Muscle of arm (tissue), 1 donor: ENCODE measurements at regions not wholly inside any gene's neighbourhood (a gene's known extent, or its start where the extent isn't known, plus 50 kb on each side); places are given as distances from the start of the nearest gene placed in this dataset.
A peak's percentile ranks its signal among the peaks of the same experiment; 100 is the strongest.

ENCODE experiments used
- DNase-seq: peaks from one replicate; pipeline ENCODE4 v3.0.0-alpha.2; 2013

DNA sequence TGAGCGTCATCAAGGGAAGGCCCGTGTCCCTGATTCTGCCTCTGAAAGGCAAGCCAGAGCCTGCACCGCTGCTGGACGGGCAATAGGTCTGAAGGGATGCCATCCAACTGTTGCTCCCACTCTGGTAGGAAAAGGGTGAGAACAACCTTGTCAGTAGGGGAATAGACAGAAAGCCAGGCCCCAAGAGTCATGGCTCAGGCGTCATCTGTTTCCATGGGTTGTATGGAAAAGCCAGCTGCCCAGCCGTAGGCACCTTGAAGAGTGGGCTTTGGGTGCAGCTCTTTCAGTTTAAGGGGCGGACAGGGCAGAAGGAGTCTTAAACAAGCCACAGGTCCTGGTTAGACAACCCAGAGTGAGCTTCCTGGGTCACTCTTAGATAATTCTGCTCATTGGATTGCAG is 66.5 kb downstream of the RNF6 start:
- DNase-seq = no peak

DNA sequence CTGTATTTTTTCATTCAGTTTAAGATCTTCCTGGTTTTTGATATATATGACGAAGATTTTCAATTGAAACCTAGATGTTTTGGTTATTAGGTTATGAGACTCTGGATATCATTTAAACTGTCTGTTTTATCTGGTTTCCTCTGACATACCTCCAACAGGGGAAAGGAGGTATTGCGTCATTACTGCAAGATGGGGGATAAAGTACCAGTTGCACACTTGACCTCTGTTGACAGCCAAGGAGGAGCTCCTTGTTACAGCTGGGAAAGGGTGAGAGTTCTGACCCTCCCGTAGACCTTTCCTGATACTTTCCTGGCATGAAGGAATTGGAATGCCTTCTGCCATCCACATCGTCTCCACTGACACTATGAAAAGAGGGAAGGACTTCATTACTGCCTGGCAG is 82.0 kb upstream of the SHISA2 start:
- no peak for DNase-seq

DNA sequence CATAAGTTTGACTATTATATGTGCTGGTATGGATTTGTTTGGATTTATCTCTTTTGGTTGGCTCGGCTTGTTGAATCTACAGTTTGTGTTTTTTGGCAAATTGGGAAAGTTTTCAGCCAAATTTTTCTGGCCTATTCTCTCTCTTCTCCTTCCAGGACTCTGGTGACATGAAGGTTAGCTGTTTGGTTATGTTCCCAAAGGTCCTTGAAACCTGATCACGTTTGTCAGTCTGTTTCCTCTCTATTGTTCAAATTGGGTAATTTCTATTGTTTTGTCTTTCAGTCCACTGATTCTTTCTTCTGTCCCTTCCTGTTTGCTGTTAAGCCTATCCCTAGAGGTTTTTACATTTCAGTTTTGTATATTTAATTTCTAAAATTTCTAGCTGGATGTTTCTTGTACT is 81.5 kb upstream of the SHISA2 start:
- peak; percentile 10 for DNase-seq

DNA sequence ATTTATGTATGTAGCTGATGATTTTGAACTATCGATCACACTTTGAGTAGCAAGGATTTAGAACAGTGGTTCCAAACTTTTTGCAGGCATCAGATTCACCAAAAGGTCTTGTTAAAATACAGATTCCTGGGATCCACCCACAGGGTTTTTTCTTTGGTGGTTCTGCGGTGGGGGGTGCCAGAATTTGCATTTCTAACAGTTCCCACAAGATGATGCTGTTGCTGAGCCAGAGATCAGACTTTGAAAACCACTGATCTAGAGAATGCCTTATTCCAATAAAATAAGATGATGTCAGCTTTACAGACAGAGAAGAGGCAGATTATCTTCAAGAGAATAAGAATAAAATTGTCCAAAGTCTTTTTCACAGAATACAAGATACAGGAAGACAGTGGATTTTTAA is 80.9 kb upstream of the SHISA2 start:
- DNase-seq = peak; percentile 56

DNA sequence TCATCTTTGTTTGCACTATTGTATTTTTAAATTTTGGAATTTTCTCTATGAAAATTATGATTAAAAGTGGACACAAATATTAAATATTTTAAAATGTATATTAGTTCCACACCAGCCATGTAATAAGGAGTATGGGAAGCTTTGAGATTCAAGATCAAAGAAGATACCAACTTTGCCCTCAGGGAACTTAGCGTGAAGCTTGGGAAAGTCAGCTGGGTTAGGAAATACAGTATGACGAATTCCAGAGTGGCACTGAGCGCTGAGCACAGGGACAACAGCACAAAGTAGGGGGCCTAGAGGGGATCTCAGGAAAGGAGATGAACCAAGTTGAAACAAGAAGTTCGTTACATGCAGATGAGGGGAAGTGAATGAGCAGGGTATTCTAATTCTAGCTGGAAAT is 76.9 kb upstream of the SHISA2 start:
- no peak for DNase-seq

DNA sequence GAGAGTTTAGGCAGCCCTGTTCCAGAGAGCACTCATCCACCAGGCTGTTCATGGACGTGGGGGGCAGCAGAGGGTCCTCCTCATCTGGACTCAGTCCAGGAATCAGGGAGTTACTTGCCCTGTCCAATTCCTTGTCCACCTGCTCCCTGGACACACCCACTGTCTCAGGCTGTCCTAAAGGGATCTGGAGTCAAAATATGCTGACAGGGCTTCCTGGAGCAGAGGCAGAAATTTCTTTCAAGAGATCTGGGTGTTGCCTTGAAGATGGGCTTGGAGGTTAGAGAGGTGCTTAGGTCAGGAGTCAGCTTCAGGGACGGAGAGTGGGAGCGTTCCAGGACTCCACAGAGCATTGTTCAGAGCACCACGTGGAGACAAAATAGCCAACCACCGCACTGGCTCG is 65.8 kb upstream of the SHISA2 start:
- DNase-seq = no peak

DNA sequence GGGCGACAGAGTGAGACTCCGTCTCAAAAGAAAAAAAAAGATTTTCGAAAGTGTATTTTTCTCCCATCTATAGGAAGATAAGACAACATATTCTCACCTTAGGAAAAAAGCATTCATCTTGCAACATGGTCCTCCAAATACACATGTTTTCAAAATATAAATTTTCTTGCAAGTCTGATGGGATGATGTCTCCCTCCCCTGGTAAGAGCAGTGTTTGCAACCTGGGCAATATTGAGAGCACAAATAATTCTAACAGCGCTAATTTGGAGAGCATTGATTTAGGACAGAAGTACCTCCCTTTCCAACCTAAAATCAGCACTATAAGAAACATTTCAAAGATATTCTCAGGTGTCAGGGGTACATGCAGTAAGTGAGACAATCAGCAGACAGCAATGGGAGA is 61.0 kb upstream of the SHISA2 start:
- DNase-seq = no peak

DNA sequence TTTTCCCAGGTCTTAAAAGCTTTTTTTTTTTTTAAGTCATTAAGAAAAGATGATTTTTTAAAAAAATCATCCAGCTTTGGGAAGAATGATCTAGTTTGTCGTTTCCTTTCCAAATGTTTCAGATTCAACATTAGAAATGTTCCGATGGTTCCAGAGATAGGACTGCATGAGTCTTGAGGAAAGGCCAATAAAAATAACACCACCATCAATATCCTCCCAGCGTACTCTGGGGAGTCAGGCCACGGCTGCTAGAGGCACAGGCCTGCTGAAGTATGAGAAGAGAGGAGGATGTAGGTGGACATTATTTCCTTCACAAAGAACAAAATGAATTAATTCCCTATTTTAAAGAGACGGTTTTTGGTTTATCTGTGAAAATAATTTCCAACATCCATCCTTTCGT is 60.0 kb upstream of the SHISA2 start:
- no peak for DNase-seq
